MCF 10A (cell line): ENCODE measurements at regions not wholly inside any gene's neighbourhood (a gene's known extent, or its start where the extent isn't known, plus 50 kb on each side); places are given as distances from the start of the nearest gene placed in this dataset.

Source experiments
- BruUV-seq: library from RNA; stranded (reverse); fragments of 400-500 nt; replicated peaks from 2 replicates; lab custom pipeline; 2021; lab: Mats Ljungman, UMichigan
- CTCF ChIA-PET: fragments of 300-600 bp; sonication (Branson Sonifier 250); formaldehyde crosslinking; extraction: SDS; loops from one replicate; lab custom pipeline; 2021; ENCODE audit warnings: antibody characterized with exemption, inconsistent platforms; lab: Yijun Ruan, JAX
- POLR2A ChIA-PET: fragments of 300-600, 350-650 bp; sonication (Branson Sonifier 250); formaldehyde crosslinking; extraction: SDS; loops from one replicate; lab custom pipeline; 2020; ENCODE audit warnings: antibody characterized with exemption, inconsistent platforms; lab: Yijun Ruan, JAX
- DNase-seq: peaks from one replicate; pipeline ENCODE4 v3.0.0-alpha.2; 2018; ENCODE audit not compliant: unreplicated experiment
- H3K27ac Mint-ChIP-seq: one replicate; pipeline ENCODE4 v1.8.0; 2022; ENCODE audit warnings: mild to moderate bottlenecking, low read depth, mixed read lengths; ENCODE audit not compliant: unreplicated experiment
- H3K27me3 Mint-ChIP-seq: one replicate; pipeline ENCODE4 v1.8.0; 2022; ENCODE audit warnings: mixed read lengths; ENCODE audit not compliant: insufficient read depth, unreplicated experiment
- H3K36me3 Mint-ChIP-seq: one replicate; pipeline ENCODE4 v1.8.0; 2022; ENCODE audit warnings: mild to moderate bottlenecking, moderate library complexity, mixed read lengths; ENCODE audit not compliant: insufficient read depth, unreplicated experiment
- H3K4me1 Mint-ChIP-seq: one replicate; pipeline ENCODE4 v1.8.0; 2022; ENCODE audit warnings: mixed read lengths; ENCODE audit not compliant: insufficient read depth, unreplicated experiment
- H3K4me3 Mint-ChIP-seq: one replicate; pipeline ENCODE4 v1.8.0; 2022; ENCODE audit warnings: mild to moderate bottlenecking, moderate library complexity, mixed read lengths; ENCODE audit not compliant: unreplicated experiment
- H3K9me3 Mint-ChIP-seq: one replicate; pipeline ENCODE4 v1.8.0; 2022; ENCODE audit warnings: mixed read lengths; ENCODE audit not compliant: unreplicated experiment
- CTCF ChIP-seq: fragments of 200-600 bp; IDR thresholded peaks from one replicate; pipeline ENCODE4 v1.8.0; 2022; ENCODE audit warnings: antibody characterized with exemption, mild to moderate bottlenecking; ENCODE audit not compliant: unreplicated experiment
- intact Hi-C: fragments of 100-400 bp; cut with micrococcal nuclease; formaldehyde crosslinking; loops from 2 replicates; pipeline ENCODE4 v1.14.1; 2022

DNA sequence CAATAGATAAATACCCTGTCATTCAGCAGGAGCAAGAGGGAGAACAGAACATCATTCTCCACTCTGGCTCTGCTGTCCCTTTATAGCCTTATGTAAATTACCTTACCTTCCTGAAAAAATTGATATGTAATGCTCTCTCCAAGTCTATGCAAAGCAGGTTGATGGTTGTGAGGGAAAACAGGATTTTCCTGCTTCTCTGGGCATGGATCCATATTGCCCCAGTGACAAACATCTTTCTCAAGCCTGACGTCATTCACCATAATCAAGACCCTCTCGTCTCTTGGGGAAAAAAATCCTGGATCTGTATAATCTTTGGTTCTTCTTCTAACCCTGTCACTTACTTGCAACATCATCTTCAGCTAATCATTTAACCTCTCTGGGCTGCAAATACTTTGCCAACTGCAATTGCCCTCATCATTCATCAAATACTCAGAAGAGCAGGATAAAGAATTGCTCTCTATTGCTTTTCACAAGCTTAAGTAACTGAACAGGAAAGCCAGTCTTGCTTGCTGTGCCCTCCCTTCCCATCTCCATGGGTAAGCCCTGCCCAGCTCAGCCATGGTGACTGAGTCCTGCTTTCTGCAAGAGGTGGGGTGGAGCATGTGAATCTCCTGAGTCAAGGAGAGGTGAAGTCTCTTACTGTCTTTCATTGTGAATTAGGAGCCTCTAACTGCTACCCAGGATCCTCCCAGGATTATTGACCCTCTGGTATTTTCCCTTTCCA lies 123.7 kb upstream of the KLF7 start:
- Mint-ChIP-seq H3K27me3 (no peaks in the 10 kb centered on the region), H3K27ac (no peak overlapping the region), H3K4me3 (no peak overlapping the region), H3K36me3 (no peaks in the 10 kb centered on the region), H3K4me1 (no peaks in the 10 kb centered on the region), H3K9me3 (no peaks in the 10 kb centered on the region)
- intact Hi-C loops, result no loop called here
- no TSS peak for BruUV-seq
- CTCF ChIA-PET, result interaction anchor here (1.0 kb wide), 1 partner anchor 13 kb away, joined by 3 read pairs; no protein-coding TSS in a partner anchor
- TF ChIP-seq CTCF, result no peak
- POLR2A ChIA-PET, result interaction anchor here (0.6 to 0.9 kb wide), 3 partner anchors 9 to 497 kb away, joined by 3 to 4 read pairs (median 3); no protein-coding TSS in a partner anchor
- peak; percentile 2 for DNase-seq

DNA sequence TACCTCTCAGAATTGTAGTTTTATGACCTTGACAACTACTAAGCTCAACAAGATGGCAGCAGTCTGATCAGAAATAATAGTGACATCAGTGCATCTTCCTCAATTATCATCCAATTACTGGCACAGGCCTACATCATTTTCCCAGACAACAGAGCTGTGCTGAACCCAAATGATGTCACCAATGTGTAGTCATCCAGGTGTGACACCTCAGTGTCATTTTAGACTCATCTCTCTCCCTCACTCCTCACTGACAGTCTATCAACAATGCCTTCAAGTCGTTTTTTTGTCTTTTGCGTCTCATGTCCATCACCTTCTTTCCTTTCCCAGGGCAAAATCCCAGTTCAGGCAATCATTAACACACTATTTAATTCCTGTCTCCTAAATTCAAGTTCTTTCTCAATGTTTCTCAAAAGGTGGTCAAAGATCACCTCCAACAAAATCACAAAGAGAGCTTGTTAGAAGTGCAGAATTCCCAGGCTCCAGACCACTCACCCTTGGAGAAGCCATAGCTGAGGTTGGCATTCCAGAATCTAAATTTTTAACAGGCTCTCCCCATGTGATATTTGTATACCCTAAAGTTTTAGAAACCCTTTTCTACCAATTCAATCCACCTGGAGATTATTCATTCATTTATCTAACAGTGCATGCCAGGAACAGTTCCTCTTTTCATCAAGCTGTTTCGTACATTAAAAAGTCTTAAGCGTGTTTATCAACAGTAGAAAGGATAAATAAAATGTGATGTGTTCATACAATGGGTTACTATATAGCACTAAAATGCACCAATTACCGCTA lies 125.3 kb upstream of the KLF7 start:
- intact Hi-C loops, result no loop called here
- ChIA-PET CTCF (no interaction called here), POLR2A (interaction anchor here (0.7 to 0.8 kb wide), 2 partner anchors 118 to 168 kb away, joined by 3 read pairs; no protein-coding TSS in a partner anchor)
- Mint-ChIP-seq H3K27ac (no peak overlapping the region), H3K9me3 (no peaks in the 10 kb centered on the region), H3K36me3 (no peaks in the 10 kb centered on the region), H3K27me3 (no peaks in the 10 kb centered on the region), H3K4me1 (no peaks in the 10 kb centered on the region), H3K4me3 (no peak overlapping the region)
- DNase-seq, result no peak
- TF ChIP-seq CTCF, result no peak
- BruUV-seq, result no TSS peak

GRCh38 chr2:207291625-207292252 lies 126.0 kb upstream of the KLF7 start:
- no TSS peak for BruUV-seq
- no peaks in the 10 kb centered on the region for H3K9me3 Mint-ChIP-seq
- H3K4me1 Mint-ChIP-seq, result peaks cover 3% of the 10 kb centered on the region
- H3K27me3 Mint-ChIP-seq, result no peaks in the 10 kb centered on the region
- POLR2A ChIA-PET, result interaction anchor here (0.7 to 1.0 kb wide), 2 partner anchors 9 to 117 kb away, joined by 3 to 4 read pairs; no protein-coding TSS in a partner anchor
- H3K36me3 Mint-ChIP-seq, result no peaks in the 10 kb centered on the region
- H3K4me3 Mint-ChIP-seq, result no peak overlapping the region
- intact Hi-C loops, result no loop called here
- CTCF ChIA-PET, result no interaction called here
- DNase-seq, result no peak
- H3K27ac Mint-ChIP-seq, result no peak overlapping the region
- no peak for TF ChIP-seq CTCF
